ENCODE measurements at regions not wholly inside any gene's neighbourhood (a gene's known extent, or its start where the extent isn't known, plus 50 kb on each side); places are given as distances from the start of the nearest gene placed in this dataset.

DNA sequence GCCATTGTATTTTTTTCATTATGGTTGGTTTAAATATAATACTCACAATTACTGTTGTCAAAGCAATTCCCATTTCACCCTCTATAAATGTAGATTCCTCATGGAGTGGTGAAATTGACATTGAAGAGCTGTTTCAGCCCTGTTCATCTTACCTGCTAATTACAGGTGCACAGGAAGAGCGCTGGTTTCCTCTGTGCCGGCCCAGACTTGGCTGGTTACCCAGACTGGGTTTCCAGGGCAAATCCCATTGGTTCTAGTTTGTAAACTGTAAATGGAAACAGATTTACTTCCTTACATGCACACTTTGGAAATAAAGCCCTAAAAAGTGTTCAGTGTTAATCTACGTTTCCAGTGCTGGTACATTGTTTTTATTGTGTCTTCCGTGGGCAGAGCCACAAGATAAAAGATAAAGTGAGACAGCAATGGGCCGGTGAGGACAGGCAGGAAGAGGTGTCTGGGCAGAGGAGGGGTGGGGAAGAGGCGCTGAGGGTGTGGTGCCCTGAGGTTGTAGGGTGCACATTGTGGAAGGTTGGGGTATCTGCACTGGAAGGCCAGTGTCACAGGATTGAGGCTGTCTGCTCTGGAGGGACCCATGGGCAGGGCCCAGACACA is 71.6 kb upstream of the ZPBP start:
- no peaks in the 10 kb centered on the region for H3K9me3 ChIP-seq (ENCODE audit: control insufficient read depth, low read depth, low read length)
- FAIRE-seq = no peak
- no peak overlapping the region for H3K4me2 ChIP-seq (ENCODE audit: control insufficient read depth, extremely low read depth, insufficient read depth, low read depth, low read length)
- H3K27ac ChIP-seq (ENCODE audit: control insufficient read depth, insufficient read depth, low read length) = no peak overlapping the region
- H3K9ac ChIP-seq (ENCODE audit: control insufficient read depth, extremely low read depth, insufficient read depth, low read length) = no peak overlapping the region
- dilution Hi-C loops (cut with MboI; ENCODE audit: extremely low pct_ligation_motif_present, low sequenced_read_pairs) = no loop called here
- no peaks in the 10 kb centered on the region for H3K27me3 ChIP-seq (ENCODE audit: control insufficient read depth, extremely low read depth, insufficient read depth, low read length)
- H2AFZ ChIP-seq (ENCODE audit: control insufficient read depth, low read length) = no peak overlapping the region
- no peaks in the 10 kb centered on the region for H3K4me1 ChIP-seq (ENCODE audit: control insufficient read depth, extremely low read depth, insufficient read depth, low read length)
- no peaks in the 10 kb centered on the region for H3K79me2 ChIP-seq (ENCODE audit: control insufficient read depth, insufficient read depth, low read length)
- no peaks in the 10 kb centered on the region for H4K20me1 ChIP-seq (ENCODE audit: control insufficient read depth, extremely low read depth, insufficient read depth, low read length)
- H3K36me3 ChIP-seq (ENCODE audit: control insufficient read depth in 2 of 2, extremely low read depth in 1 of 2, insufficient read depth in 2 of 2, low read length in 2 of 2) = no peaks in the 10 kb centered on the region
- TF ChIP-seq, protein P1, sequence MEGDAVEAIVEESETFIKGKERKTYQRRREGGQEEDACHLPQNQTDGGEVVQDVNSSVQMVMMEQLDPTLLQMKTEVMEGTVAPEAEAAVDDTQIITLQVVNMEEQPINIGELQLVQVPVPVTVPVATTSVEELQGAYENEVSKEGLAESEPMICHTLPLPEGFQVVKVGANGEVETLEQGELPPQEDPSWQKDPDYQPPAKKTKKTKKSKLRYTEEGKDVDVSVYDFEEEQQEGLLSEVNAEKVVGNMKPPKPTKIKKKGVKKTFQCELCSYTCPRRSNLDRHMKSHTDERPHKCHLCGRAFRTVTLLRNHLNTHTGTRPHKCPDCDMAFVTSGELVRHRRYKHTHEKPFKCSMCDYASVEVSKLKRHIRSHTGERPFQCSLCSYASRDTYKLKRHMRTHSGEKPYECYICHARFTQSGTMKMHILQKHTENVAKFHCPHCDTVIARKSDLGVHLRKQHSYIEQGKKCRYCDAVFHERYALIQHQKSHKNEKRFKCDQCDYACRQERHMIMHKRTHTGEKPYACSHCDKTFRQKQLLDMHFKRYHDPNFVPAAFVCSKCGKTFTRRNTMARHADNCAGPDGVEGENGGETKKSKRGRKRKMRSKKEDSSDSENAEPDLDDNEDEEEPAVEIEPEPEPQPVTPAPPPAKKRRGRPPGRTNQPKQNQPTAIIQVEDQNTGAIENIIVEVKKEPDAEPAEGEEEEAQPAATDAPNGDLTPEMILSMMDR (optimal IDR thresholded peaks at IDR 0.05 in 1 of 3, IDR thresholded peaks at IDR 0.05 in 1 of 3, conservative IDR thresholded peaks at IDR 0.05 in 1 of 3; ENCODE audit: extremely low read depth in 1 of 3, insufficient read depth in 2 of 3, low read length in 3 of 3) = no peak
- TF ChIP-seq EZH2 (IDR thresholded peaks at IDR 0.05; ENCODE audit: low read length) = no peak
- H3K9me1 ChIP-seq (ENCODE audit: control insufficient read depth, extremely low read depth, insufficient read depth, low read length) = no peaks in the 10 kb centered on the region
- no peak for DNase-seq (ENCODE audit: low read depth, low spot score)
- H3K4me3 ChIP-seq (ENCODE audit: control insufficient read depth in 2 of 3, extremely low read depth in 1 of 3, insufficient read depth in 2 of 3, low read depth in 1 of 3, low read length in 3 of 3) = no peak overlapping the region

DNA sequence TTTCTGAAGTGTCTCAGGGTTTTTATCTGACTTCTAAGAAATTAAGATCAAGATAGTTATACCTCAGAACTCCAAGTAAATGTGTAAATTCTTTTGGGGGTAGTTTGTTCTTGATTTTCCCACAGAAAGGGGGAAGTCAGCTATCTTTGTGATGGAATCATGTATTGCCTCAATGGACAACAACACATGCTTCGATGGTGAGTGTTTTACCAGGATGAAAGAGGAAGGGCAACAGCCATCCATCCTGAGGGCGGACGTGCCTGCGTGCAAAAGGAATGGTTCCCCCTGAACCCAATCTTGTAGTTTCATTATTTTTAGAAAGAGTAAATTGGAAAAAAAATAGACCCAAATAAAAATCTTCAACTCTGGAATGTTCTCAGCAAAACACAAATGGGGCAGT is 67.2 kb upstream of the ZPBP start:
- FAIRE-seq (no peak), DNase-seq (ENCODE audit: low read depth, low spot score) (no peak)

More for the DNA sequence above, 67.2 kb upstream of the ZPBP start:
- TF ChIP-seq EZH2 (IDR thresholded peaks at IDR 0.05; ENCODE audit: low read length) = no peak
- TF ChIP-seq, protein P1 (optimal IDR thresholded peaks at IDR 0.05 in 1 of 3, IDR thresholded peaks at IDR 0.05 in 1 of 3, conservative IDR thresholded peaks at IDR 0.05 in 1 of 3; ENCODE audit: extremely low read depth in 1 of 3, insufficient read depth in 2 of 3, low read length in 3 of 3) = no peak
- Histone ChIP-seq H2AFZ (ENCODE audit: control insufficient read depth, low read length) (no peak overlapping the region), H3K4me1 (ENCODE audit: control insufficient read depth, extremely low read depth, insufficient read depth, low read length) (no peaks in the 10 kb centered on the region), H3K27me3 (ENCODE audit: control insufficient read depth, extremely low read depth, insufficient read depth, low read length) (no peaks in the 10 kb centered on the region), H3K36me3 (ENCODE audit: control insufficient read depth in 2 of 2, extremely low read depth in 1 of 2, insufficient read depth in 2 of 2, low read length in 2 of 2) (no peaks in the 10 kb centered on the region), H3K4me2 (ENCODE audit: control insufficient read depth, extremely low read depth, insufficient read depth, low read depth, low read length) (no peak overlapping the region), H4K20me1 (ENCODE audit: control insufficient read depth, extremely low read depth, insufficient read depth, low read length) (no peaks in the 10 kb centered on the region), H3K9me1 (ENCODE audit: control insufficient read depth, extremely low read depth, insufficient read depth, low read length) (no peaks in the 10 kb centered on the region), H3K79me2 (ENCODE audit: control insufficient read depth, insufficient read depth, low read length) (no peaks in the 10 kb centered on the region), H3K4me3 (ENCODE audit: control insufficient read depth in 2 of 3, extremely low read depth in 1 of 3, insufficient read depth in 2 of 3, low read depth in 1 of 3, low read length in 3 of 3) (no peak overlapping the region), H3K27ac (ENCODE audit: control insufficient read depth, insufficient read depth, low read length) (no peak overlapping the region), H3K9ac (ENCODE audit: control insufficient read depth, extremely low read depth, insufficient read depth, low read length) (no peak overlapping the region), H3K9me3 (ENCODE audit: control insufficient read depth, low read depth, low read length) (no peaks in the 10 kb centered on the region)
- dilution Hi-C loops (cut with MboI; ENCODE audit: extremely low pct_ligation_motif_present, low sequenced_read_pairs) = no loop called here

Data from keratinocyte (primary cell).